H1 (cell line): ENCODE measurements at regions not wholly inside any gene's neighbourhood (a gene's known extent, or its start where the extent isn't known, plus 50 kb on each side); places are given as distances from the start of the nearest gene placed in this dataset.

Source experiments
- CREB1 ChIP-seq: IDR thresholded peaks from 2 replicates; pipeline ENCODE4 v1.6.1; 2012; ENCODE audit warnings: inconsistent platforms
- EP300 ChIP-seq, 2 experiments: IDR thresholded peaks; 1 replicate in 1 of 2; 2 replicates in 1 of 2; pipeline ENCODE4 v1.6.1; 2011 to 2012; ENCODE audit warnings: low read depth in 2 of 2, low read length in 2 of 2, mild to moderate bottlenecking in 2 of 2, borderline replicate concordance in 1 of 2, inconsistent platforms in 1 of 2, moderate library complexity in 1 of 2
- GABPA ChIP-seq: IDR thresholded peaks from 2 replicates; pipeline ENCODE4 v1.6.1; 2011; ENCODE audit warnings: mild to moderate bottlenecking, low read length, moderate library complexity, borderline replicate concordance; ENCODE audit not compliant: insufficient read depth
- HDAC2 ChIP-seq, 2 experiments: fragments of 300-600 bp in 1 of 2; sonication (generic) in 1 of 2; IDR thresholded peaks; 2 replicates each; pipeline ENCODE4 v1.6.1; 2011 to 2012; ENCODE audit warnings: low read depth in 2 of 2, low read length in 2 of 2, mild to moderate bottlenecking in 2 of 2, moderate library complexity in 2 of 2, borderline replicate concordance in 1 of 2, inconsistent platforms in 1 of 2
- HDAC6 ChIP-seq: IDR thresholded peaks from one replicate; pipeline ENCODE4 v1.7.1; 2012; ENCODE audit warnings: low read depth, mild to moderate bottlenecking, inconsistent platforms, low read length, moderate library complexity
- KDM1A ChIP-seq: fragments of 200-600, 300-600 bp; sonication (generic); IDR thresholded peaks from 2 replicates; pipeline ENCODE4 v1.7.1; 2016; ENCODE audit warnings: mild to moderate bottlenecking, low read length, borderline replicate concordance
- NANOG ChIP-seq: IDR thresholded peaks from 2 replicates; pipeline ENCODE4 v1.6.1; 2011; ENCODE audit warnings: low read length, low read depth, mild to moderate bottlenecking, inconsistent platforms; ENCODE audit not compliant: insufficient read depth, poor library complexity, severe bottlenecking
- POLR2A ChIP-seq, 2 experiments: IDR thresholded peaks; 1 replicate in 1 of 2; 2 replicates in 1 of 2; pipeline ENCODE4 v1.6.1; 2011; ENCODE audit warnings: low read depth in 2 of 2, low read length in 2 of 2, mild to moderate bottlenecking in 2 of 2; ENCODE audit errors: control extremely low read depth in 1 of 2
- SP1 ChIP-seq: IDR thresholded peaks from 2 replicates; pipeline ENCODE4 v1.6.1; 2011; ENCODE audit warnings: low read depth, low read length
- TCF12 ChIP-seq: IDR thresholded peaks from 2 replicates; pipeline ENCODE4 v1.6.1; 2011; ENCODE audit warnings: low read depth, mild to moderate bottlenecking, low read length
- TF ChIP-seq, protein P1 (sequence below): fragments of 300-600 bp; sonication (generic); IDR thresholded peaks from 2 replicates; pipeline ENCODE4 v1.7.1; 2012; ENCODE audit warnings: low read length, moderate library complexity, mild to moderate bottlenecking, inconsistent platforms; ENCODE audit not compliant: insufficient replicate concordance

DNA sequence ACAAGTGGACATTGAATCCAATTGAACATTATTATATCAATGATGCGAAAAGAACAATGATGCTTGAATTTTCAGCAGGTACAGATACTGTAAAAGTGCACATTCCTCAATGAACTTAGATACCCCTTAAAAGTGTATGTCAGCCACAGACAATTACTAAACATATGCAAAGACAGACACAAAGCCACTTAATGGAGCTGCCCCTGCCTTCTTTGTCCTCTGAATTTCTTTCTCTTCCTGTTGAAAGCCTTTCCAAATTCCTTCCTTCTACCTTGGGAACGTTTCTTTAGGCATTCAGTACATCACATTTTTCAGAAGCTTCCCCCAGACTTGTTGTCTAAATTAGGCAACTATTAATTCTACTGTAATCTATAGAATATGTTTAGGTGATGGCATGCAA, 706.8 kb upstream of the MBL2 start (continued):
- TF ChIP-seq, protein P1, sequence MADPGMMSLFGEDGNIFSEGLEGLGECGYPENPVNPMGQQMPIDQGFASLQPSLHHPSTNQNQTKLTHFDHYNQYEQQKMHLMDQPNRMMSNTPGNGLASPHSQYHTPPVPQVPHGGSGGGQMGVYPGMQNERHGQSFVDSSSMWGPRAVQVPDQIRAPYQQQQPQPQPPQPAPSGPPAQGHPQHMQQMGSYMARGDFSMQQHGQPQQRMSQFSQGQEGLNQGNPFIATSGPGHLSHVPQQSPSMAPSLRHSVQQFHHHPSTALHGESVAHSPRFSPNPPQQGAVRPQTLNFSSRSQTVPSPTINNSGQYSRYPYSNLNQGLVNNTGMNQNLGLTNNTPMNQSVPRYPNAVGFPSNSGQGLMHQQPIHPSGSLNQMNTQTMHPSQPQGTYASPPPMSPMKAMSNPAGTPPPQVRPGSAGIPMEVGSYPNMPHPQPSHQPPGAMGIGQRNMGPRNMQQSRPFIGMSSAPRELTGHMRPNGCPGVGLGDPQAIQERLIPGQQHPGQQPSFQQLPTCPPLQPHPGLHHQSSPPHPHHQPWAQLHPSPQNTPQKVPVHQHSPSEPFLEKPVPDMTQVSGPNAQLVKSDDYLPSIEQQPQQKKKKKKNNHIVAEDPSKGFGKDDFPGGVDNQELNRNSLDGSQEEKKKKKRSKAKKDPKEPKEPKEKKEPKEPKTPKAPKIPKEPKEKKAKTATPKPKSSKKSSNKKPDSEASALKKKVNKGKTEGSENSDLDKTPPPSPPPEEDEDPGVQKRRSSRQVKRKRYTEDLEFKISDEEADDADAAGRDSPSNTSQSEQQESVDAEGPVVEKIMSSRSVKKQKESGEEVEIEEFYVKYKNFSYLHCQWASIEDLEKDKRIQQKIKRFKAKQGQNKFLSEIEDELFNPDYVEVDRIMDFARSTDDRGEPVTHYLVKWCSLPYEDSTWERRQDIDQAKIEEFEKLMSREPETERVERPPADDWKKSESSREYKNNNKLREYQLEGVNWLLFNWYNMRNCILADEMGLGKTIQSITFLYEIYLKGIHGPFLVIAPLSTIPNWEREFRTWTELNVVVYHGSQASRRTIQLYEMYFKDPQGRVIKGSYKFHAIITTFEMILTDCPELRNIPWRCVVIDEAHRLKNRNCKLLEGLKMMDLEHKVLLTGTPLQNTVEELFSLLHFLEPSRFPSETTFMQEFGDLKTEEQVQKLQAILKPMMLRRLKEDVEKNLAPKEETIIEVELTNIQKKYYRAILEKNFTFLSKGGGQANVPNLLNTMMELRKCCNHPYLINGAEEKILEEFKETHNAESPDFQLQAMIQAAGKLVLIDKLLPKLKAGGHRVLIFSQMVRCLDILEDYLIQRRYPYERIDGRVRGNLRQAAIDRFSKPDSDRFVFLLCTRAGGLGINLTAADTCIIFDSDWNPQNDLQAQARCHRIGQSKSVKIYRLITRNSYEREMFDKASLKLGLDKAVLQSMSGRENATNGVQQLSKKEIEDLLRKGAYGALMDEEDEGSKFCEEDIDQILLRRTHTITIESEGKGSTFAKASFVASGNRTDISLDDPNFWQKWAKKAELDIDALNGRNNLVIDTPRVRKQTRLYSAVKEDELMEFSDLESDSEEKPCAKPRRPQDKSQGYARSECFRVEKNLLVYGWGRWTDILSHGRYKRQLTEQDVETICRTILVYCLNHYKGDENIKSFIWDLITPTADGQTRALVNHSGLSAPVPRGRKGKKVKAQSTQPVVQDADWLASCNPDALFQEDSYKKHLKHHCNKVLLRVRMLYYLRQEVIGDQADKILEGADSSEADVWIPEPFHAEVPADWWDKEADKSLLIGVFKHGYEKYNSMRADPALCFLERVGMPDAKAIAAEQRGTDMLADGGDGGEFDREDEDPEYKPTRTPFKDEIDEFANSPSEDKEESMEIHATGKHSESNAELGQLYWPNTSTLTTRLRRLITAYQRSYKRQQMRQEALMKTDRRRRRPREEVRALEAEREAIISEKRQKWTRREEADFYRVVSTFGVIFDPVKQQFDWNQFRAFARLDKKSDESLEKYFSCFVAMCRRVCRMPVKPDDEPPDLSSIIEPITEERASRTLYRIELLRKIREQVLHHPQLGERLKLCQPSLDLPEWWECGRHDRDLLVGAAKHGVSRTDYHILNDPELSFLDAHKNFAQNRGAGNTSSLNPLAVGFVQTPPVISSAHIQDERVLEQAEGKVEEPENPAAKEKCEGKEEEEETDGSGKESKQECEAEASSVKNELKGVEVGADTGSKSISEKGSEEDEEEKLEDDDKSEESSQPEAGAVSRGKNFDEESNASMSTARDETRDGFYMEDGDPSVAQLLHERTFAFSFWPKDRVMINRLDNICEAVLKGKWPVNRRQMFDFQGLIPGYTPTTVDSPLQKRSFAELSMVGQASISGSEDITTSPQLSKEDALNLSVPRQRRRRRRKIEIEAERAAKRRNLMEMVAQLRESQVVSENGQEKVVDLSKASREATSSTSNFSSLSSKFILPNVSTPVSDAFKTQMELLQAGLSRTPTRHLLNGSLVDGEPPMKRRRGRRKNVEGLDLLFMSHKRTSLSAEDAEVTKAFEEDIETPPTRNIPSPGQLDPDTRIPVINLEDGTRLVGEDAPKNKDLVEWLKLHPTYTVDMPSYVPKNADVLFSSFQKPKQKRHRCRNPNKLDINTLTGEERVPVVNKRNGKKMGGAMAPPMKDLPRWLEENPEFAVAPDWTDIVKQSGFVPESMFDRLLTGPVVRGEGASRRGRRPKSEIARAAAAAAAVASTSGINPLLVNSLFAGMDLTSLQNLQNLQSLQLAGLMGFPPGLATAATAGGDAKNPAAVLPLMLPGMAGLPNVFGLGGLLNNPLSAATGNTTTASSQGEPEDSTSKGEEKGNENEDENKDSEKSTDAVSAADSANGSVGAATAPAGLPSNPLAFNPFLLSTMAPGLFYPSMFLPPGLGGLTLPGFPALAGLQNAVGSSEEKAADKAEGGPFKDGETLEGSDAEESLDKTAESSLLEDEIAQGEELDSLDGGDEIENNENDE, result peak; percentile 96
- TF ChIP-seq HDAC2 (IDR thresholded peaks at IDR 0.05; ENCODE audit: borderline replicate concordance in 1 of 2, low read depth in 2 of 2, low read length in 2 of 2) (peak in 1 of 2 experiments; percentile 68; a peak in 2 of 4 replicates), CREB1 (0 out of 2 replicates have a peak, but pooled peaks have one; percentile 16), POLR2A (IDR thresholded peaks at IDR 0.05; ENCODE audit: control extremely low read depth in 1 of 2, low read depth in 2 of 2, low read length in 2 of 2) (no peak), TCF12 (0 out of 2 replicates have a peak, but pooled peaks have one; percentile 14), HDAC6 (no peak), GABPA (no peak), EP300 (IDR thresholded peaks at IDR 0.05; ENCODE audit: borderline replicate concordance in 1 of 2, low read depth in 2 of 2, low read length in 2 of 2) (peak in 1 of 2 experiments; percentile 85; a peak in 1 of 3 replicates), KDM1A (no peak), NANOG (peak; percentile 87), SP1 (peak; percentile 54; the same call in 1 of the 2 replicates)
